T-helper 2 cell treated with Interferon-gamma antibody and Interleukin-4, amounts not matched to agents 5 μg/mL and 100 μg/mL, for 36 hours (primary cell): ENCODE measurements at regions not wholly inside any gene's neighbourhood (a gene's known extent, or its start where the extent isn't known, plus 50 kb on each side); places are given as distances from the start of the nearest gene placed in this dataset.
"Not testable (repeated sequence)": the region's sequence is repeated elsewhere in the genome, so short reads cannot be mapped to it uniquely, and the experiment has no call there.

Experiments
- DNase-seq: peaks from one replicate; pipeline ENCODE4 v3.0.0; 2021; ENCODE audit warnings: low spot score
- H3K27ac Mint-ChIP-seq: one replicate; pipeline ENCODE4 v1.8.0; 2021; ENCODE audit warnings: mild to moderate bottlenecking, mixed read lengths
- H3K27me3 Mint-ChIP-seq: one replicate; pipeline ENCODE4 v1.8.0; 2021; ENCODE audit warnings: low read depth, mixed read lengths
- H3K36me3 Mint-ChIP-seq: one replicate; pipeline ENCODE4 v1.8.0; 2021; ENCODE audit warnings: low read depth, mixed read lengths
- H3K4me1 Mint-ChIP-seq: one replicate; pipeline ENCODE4 v1.8.0; 2021; ENCODE audit warnings: low read depth, mixed read lengths
- H3K4me3 Mint-ChIP-seq: one replicate; pipeline ENCODE4 v1.8.0; 2022; ENCODE audit warnings: mild to moderate bottlenecking, moderate library complexity, mixed read lengths
- H3K9me3 Mint-ChIP-seq: one replicate; pipeline ENCODE4 v1.8.0; 2021; ENCODE audit warnings: mixed read lengths

DNA sequence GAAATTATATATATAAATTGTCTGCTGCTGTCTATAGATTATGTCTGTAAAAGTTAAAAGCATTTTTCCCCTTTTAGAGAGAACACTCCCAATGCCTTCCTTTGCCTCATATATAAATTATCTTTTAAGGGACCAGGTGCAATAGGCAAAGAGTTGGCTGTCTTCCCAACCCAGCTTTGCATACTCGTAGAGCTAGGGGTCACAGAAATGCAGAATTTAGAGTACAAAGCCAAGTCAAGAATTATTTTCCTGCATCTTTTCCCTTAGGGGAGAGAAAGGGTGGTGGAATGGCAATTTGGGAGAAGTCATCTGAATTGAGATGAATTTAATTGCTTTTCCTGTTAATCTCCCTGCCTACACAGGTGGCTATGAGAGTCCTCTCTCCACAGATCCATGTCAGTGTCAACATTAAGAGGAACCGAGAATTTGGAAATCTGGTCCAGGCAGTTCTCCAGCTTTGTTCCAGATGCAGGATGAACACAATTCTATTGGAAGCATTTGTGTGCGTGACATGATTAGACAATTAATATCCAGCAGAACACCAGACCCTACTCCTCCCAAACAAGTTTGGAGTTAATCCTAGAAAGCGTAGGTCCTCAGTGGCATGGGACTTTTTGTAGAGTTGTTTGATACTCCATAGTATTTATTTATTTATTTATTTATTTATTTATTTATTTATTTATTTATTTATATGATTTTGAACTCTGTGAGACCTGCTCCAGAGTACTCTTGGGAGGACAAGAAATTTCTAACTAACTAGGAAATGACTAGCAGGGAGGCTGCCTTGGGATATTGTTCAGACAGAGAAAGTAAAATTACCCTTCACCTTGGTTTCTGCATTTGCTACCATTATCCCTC lies 80.3 kb upstream of the SKAP2 start:
- peaks cover 12% of the 10 kb centered on the region for H3K27me3 Mint-ChIP-seq
- no peaks in the 10 kb centered on the region for H3K4me1 Mint-ChIP-seq
- no peaks in the 10 kb centered on the region for H3K36me3 Mint-ChIP-seq
- no peak overlapping the region for H3K27ac Mint-ChIP-seq
- H3K4me3 Mint-ChIP-seq = no peak overlapping the region
- no peaks in the 10 kb centered on the region for H3K9me3 Mint-ChIP-seq
- no peak for DNase-seq

DNA sequence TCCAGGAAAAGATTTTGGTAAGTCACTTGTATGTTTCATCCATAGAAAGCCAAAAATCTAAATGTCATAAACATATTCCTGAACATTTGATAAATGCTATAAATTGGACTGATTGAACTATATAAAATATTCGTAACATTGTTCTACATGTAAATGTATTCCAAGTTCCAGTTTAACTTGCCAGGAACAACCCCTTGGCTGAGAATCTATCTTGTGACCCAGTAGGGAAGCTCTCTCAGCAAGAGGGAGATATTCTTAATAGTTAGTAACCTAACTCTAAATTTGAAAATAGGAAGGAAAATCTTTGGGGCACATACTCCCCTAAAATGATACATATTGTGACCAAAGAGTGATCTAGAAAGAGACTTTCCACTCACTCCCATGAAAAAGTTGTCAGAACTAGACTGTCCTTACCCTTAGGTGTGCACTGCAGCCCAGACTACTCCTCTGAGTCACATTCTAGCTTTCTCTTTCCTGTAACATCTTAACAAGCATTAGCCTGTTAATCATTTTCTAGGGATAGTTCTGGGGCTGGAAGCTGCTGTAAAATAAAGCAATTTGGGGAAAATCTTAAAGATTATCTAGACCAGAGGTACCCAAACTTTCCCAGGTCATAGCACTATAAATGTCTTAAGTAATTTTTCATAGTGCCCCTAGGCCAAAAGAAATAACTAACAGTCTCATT lies 73.7 kb upstream of the SKAP2 start:
- H3K27ac Mint-ChIP-seq = no peak overlapping the region
- no peaks in the 10 kb centered on the region for H3K9me3 Mint-ChIP-seq
- DNase-seq = no peak
- no peak overlapping the region for H3K4me3 Mint-ChIP-seq
- H3K36me3 Mint-ChIP-seq = no peaks in the 10 kb centered on the region
- peaks cover 12% of the 10 kb centered on the region for H3K27me3 Mint-ChIP-seq
- H3K4me1 Mint-ChIP-seq = no peaks in the 10 kb centered on the region

DNA sequence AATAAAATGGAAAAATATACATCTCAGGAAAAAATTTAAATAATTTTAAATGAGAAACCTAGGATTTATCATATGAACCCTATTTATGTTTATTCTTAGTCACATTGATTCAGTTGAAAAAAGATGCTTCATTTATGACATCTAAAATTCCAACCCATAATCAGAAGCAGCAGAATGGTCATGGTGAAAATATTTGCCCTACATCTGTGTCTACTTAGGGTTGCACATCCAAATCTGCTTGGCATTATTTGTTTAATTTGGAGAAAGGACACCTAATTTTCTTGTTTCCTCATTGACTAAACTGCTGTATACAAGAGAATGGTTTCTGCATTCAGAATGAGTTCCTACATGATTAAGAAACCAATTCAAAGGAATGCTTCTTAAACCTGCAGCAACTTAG lies 72.9 kb upstream of the SKAP2 start:
- no peak for DNase-seq
- H3K36me3 Mint-ChIP-seq = no peaks in the 10 kb centered on the region
- H3K4me3 Mint-ChIP-seq = no peak overlapping the region
- H3K4me1 Mint-ChIP-seq = no peaks in the 10 kb centered on the region
- H3K9me3 Mint-ChIP-seq = no peaks in the 10 kb centered on the region
- H3K27ac Mint-ChIP-seq = no peak overlapping the region
- H3K27me3 Mint-ChIP-seq = peaks cover 9% of the 10 kb centered on the region

DNA sequence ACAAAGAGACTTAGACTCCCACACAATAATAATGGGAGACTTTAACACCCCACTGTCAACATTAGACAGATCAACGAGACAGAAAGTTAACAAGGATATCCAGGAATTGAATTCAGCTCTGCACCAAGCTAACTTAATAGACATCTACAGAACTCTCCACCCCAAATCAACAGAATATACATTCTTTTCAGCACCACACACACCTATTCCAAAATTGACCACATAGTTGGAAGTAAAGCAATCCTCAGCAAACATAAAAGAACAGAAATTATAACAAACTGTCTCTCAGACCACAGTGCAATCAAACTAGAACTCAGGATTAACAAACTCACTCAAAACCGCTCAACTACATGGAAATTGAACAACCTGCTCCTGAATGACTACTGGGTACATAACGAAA lies 68.2 kb upstream of the SKAP2 start:
- H3K36me3 Mint-ChIP-seq, H3K27ac Mint-ChIP-seq, H3K4me3 Mint-ChIP-seq, H3K27me3 Mint-ChIP-seq, H3K4me1 Mint-ChIP-seq, H3K9me3 Mint-ChIP-seq, DNase-seq: not testable (repeated sequence)

DNA sequence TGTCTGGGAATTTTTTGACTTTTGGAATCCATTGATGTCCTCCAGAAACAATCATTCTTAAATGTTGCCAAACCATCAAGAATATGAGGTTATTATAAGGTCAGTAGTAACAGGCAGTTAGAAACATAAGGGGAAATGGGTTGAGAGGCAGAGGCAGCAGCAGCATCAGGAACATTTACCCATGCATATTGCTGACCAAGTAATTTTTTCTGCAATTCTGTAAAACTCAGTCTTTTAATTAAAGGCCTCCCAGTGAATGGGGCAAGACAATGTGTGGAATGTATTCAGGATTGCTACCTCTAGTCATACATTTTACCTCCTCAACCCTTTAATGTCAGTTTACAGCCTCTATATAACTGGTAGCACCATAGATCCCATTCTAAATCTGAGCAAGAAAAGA lies 66.5 kb upstream of the SKAP2 start:
- Mint-ChIP-seq H3K4me1 (no peaks in the 10 kb centered on the region), H3K4me3 (no peak overlapping the region), H3K36me3 (no peaks in the 10 kb centered on the region), H3K27ac (no peak overlapping the region), H3K27me3 (peaks cover 4% of the 10 kb centered on the region), H3K9me3 (no peaks in the 10 kb centered on the region)
- no peak for DNase-seq

DNA sequence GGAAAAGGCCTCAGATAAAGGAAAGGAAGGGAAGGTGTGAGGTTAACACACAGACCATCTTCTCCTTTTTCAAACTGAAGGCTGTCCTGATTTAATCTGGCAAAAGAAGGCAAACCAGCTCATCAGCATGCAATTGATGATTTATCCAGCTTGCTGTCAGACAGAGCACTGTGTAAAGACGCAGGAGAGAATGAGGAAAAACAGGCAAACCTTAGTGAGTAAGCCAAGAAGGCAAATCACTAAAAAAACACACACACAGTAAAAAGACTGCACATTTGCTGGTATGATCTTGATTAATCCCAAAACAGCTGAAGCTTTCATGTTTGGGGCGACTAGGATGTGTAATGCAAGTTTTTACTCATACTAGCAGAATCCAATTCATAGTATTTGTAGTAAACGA lies 65.8 kb upstream of the SKAP2 start:
- H3K4me3 Mint-ChIP-seq = no peak overlapping the region
- DNase-seq = no peak
- H3K27me3 Mint-ChIP-seq = peaks cover 4% of the 10 kb centered on the region
- H3K27ac Mint-ChIP-seq = no peak overlapping the region
- H3K4me1 Mint-ChIP-seq = no peaks in the 10 kb centered on the region
- H3K36me3 Mint-ChIP-seq = no peaks in the 10 kb centered on the region
- no peaks in the 10 kb centered on the region for H3K9me3 Mint-ChIP-seq

DNA sequence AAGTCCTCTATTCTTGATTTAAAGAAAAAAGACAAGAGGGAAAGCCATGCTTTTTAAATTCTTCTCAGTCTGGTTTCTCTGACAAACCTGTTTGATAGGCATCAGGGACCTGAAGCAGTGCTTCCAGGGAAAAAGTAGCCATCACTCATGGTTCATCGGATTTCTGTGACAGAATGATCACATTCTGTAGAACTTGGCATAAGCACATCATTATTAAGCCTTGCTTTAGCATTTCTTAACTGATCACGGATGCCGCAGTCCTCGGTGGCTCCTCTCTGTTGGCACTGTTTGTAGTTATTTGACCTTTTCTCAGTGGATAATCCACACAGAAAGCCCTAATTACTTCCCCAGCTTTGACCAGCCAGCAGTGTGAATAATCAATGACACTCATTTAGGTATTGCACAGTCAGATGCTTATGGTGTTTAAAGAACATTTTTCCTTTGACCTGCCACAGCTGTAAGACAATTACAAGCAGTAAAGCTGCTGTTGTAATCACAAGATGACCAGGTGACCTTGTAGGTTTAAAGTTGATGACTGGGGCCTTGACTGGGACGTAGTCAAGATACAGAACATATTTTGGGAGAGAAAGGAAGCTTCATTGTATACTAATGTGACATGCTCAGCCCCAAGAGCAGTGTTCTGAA lies 64.4 kb upstream of the SKAP2 start:
- Mint-ChIP-seq H3K4me3 (no peak overlapping the region), H3K27ac (no peak overlapping the region), H3K9me3 (no peaks in the 10 kb centered on the region), H3K27me3 (peaks cover 4% of the 10 kb centered on the region), H3K4me1 (no peaks in the 10 kb centered on the region), H3K36me3 (no peaks in the 10 kb centered on the region)
- no peak for DNase-seq

DNA sequence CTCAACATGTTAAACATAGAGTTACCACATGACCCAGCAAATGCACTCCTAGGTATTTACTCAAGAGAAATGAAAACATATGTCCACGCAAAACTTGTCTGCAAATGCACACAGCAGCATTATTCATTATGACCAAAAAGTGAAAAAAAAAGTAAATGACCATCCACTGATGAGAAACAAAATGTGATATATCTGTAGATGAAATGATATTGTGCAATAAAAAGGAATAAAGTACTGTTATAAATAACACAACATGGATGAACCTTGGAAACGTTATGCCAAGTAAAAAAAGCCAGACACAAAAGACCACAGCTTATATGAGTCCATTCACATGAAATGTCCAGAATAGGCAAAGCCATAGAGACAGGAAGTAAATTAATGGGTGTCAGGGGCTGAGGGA lies 61.4 kb upstream of the SKAP2 start:
- no peaks in the 10 kb centered on the region for H3K9me3 Mint-ChIP-seq
- DNase-seq = no peak
- H3K4me3 Mint-ChIP-seq = no peak overlapping the region
- H3K4me1 Mint-ChIP-seq = no peaks in the 10 kb centered on the region
- no peak overlapping the region for H3K27ac Mint-ChIP-seq
- no peaks in the 10 kb centered on the region for H3K36me3 Mint-ChIP-seq
- H3K27me3 Mint-ChIP-seq = peaks cover 4% of the 10 kb centered on the region

DNA sequence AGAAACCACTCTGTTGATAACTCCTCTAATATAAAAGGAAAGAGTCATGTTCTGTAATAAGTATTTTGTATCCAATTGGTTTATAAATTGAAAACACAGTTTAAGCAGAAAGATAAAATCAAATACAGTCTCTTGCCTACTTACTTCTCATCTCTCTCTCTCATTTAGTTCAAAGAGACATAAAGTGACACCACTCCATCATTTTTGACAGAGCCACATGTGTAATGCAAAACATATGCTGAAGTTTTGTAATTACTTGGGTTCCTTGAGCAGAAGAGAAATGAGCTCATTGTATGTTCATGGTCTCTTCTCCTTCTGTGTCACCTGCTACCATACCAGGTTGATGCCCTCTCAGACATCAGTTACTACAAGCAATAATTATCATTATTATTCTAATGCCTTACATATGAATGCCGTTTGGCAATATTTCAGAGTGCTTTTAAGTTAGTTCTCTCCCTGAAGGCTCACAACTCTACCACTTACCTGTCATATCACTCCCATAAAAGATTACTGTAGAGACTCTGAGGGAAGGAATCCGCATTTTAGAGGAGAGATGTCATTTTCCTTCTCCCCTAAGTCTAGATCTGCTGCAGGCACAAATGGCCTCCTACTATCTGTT lies 59.9 kb upstream of the SKAP2 start:
- H3K4me1 Mint-ChIP-seq = no peaks in the 10 kb centered on the region
- H3K4me3 Mint-ChIP-seq = no peak overlapping the region
- no peaks in the 10 kb centered on the region for H3K9me3 Mint-ChIP-seq
- peaks cover 6% of the 10 kb centered on the region for H3K27me3 Mint-ChIP-seq
- H3K27ac Mint-ChIP-seq = no peak overlapping the region
- no peaks in the 10 kb centered on the region for H3K36me3 Mint-ChIP-seq
- DNase-seq = no peak

DNA sequence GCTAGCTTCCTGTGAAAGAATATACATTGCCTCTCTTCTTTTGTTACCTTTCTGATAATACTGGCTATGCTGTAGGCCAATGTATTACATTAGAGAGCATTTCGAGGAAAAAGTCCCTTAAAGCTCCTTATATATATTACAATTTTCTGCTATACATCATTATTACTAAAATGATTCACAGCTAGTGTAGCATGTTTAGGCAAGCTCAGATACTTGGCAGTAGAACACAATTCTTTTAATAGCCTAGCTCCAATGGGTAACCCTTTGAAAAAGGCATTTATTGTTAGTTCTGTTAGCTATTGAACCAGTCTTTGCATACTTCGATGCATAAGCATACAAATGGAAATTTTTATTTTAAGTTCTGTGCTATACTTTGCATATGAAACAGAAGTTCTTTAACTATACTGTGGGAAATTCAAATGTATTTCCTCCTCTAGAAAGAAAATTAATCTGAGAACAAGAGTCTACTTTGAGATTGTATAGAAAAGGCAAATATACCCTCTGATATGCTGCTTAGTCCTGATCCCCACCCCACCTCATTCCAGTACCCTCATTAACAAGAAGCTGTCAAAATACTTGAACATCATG lies 55.6 kb upstream of the SKAP2 start:
- H3K36me3 Mint-ChIP-seq = no peaks in the 10 kb centered on the region

DNA sequence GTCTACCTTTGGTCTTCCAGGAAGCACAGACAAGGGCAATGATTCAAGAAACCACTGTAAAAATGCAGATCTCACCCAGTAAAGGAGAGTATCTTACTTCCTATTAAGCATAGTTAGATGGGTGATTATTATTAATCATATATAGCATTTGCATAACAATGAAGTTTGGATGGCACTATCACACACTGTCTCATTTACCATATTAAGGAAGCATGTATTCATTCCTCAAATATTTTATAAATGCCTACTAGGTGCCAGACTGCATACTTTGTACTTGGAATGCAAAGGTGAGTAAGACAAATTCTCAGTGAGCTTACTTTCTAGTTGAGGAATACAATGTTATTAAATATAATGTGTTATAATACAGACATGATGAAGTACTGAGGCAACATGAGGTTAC lies 53.9 kb upstream of the SKAP2 start:
- no peaks in the 10 kb centered on the region for H3K9me3 Mint-ChIP-seq
- no peak for DNase-seq
- no peaks in the 10 kb centered on the region for H3K36me3 Mint-ChIP-seq
- peaks cover 7% of the 10 kb centered on the region for H3K27me3 Mint-ChIP-seq
- H3K27ac Mint-ChIP-seq = no peak overlapping the region
- no peak overlapping the region for H3K4me3 Mint-ChIP-seq
- H3K4me1 Mint-ChIP-seq = no peaks in the 10 kb centered on the region

More for the DNA sequence above, 55.6 kb upstream of the SKAP2 start:
- Mint-ChIP-seq H3K4me1 (no peaks in the 10 kb centered on the region), H3K27me3 (peaks cover 5% of the 10 kb centered on the region), H3K9me3 (no peaks in the 10 kb centered on the region), H3K27ac (no peak overlapping the region), H3K4me3 (no peak overlapping the region)
- no peak for DNase-seq

DNA sequence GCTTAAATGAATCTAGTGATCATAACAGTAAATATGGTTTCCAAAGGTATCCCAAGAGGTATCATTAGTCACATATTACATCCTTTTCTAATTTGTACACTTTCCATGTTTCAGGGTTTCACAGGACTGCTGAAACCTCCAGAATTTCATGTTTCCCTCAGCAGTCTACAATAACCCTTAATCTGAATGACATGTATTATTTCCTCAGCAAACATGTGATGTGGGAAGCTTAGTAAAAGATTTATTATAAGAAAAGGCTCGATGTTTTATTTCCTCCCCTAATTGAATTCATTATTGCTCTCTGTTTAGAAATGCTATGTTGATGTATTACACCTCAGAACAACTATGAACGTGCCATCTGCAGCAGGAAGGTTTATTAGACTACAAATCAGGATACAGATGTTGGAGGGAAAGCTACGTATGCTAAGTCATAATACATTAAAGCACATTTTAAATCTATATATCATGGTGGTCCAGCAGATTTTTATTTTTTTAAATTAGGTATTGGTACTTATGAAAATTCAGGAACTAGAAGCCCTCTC lies 52.5 kb upstream of the SKAP2 start:
- DNase-seq = no peak
- no peak overlapping the region for H3K27ac Mint-ChIP-seq
- H3K36me3 Mint-ChIP-seq = no peaks in the 10 kb centered on the region
- peaks cover 7% of the 10 kb centered on the region for H3K27me3 Mint-ChIP-seq
- no peaks in the 10 kb centered on the region for H3K4me1 Mint-ChIP-seq
- H3K4me3 Mint-ChIP-seq = no peak overlapping the region
- H3K9me3 Mint-ChIP-seq = no peaks in the 10 kb centered on the region

DNA sequence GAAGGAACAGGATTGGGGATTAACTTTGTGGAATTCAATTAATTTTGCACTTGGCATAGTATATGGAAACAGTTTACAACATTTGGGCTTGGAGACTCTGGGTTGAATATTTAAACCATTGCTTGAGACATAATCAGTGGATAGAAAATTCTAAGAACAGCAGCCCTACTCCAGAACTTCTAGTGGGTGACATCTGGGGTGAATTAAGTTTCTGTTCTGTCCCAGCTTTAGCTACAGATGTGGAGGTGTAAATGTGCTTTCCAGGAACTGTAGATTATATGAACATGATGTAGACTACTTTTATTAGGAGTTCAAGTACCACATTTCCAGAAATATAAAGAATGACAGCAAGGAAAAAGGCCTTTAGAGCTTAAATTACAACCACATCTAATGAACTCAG lies 51.9 kb upstream of the SKAP2 start:
- no peak for DNase-seq
- no peaks in the 10 kb centered on the region for H3K9me3 Mint-ChIP-seq
- H3K4me1 Mint-ChIP-seq = no peaks in the 10 kb centered on the region
- no peak overlapping the region for H3K4me3 Mint-ChIP-seq
- H3K27ac Mint-ChIP-seq = no peak overlapping the region
- no peaks in the 10 kb centered on the region for H3K36me3 Mint-ChIP-seq
- H3K27me3 Mint-ChIP-seq = peaks cover 7% of the 10 kb centered on the region
